AG09309 (cell line): ENCODE measurements at regions not wholly inside any gene's neighbourhood (a gene's known extent, or its start where the extent isn't known, plus 50 kb on each side); places are given as distances from the start of the nearest gene placed in this dataset.

Experiments used
- DNase-seq: peaks from one replicate; pipeline ENCODE4 v3.0.0-alpha.2; 2010; ENCODE audit warnings: low read depth
- H3K4me3 ChIP-seq: 2 replicates; pipeline ENCODE4 v1.5.1; 2011; ENCODE audit warnings: mild to moderate bottlenecking, low read depth, low read length, moderate library complexity; ENCODE audit not compliant: control insufficient read depth
- TF ChIP-seq, protein P1 (sequence below): IDR thresholded peaks from 2 replicates; pipeline ENCODE4 v1.5.1; 2011; ENCODE audit warnings: mild to moderate bottlenecking, low read depth, low read length, inconsistent platforms; ENCODE audit not compliant: insufficient read depth, control insufficient read depth; ENCODE audit errors: missing control alignments

DNA sequence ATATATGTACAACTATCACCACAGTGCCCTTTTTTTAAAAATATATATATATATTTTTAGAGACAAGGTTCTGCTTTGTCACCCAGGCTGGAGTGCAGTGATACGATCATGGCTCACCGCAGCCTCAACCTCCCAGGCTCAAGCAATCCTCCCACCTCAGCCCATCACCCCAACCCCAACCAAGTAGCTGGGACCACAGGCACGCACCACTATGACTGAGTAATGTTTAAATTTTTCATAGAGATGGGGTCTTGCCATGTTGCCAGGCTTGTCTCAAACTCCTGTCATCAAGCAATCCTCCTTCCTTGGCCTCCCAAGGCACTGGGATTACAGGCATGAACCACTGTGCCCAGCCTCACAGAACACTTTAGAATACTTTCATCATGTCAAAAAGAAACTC is 234.9 kb downstream of the SH2D4B start:
- TF ChIP-seq, protein P1, sequence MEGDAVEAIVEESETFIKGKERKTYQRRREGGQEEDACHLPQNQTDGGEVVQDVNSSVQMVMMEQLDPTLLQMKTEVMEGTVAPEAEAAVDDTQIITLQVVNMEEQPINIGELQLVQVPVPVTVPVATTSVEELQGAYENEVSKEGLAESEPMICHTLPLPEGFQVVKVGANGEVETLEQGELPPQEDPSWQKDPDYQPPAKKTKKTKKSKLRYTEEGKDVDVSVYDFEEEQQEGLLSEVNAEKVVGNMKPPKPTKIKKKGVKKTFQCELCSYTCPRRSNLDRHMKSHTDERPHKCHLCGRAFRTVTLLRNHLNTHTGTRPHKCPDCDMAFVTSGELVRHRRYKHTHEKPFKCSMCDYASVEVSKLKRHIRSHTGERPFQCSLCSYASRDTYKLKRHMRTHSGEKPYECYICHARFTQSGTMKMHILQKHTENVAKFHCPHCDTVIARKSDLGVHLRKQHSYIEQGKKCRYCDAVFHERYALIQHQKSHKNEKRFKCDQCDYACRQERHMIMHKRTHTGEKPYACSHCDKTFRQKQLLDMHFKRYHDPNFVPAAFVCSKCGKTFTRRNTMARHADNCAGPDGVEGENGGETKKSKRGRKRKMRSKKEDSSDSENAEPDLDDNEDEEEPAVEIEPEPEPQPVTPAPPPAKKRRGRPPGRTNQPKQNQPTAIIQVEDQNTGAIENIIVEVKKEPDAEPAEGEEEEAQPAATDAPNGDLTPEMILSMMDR, result no peak
- H3K4me3 ChIP-seq, result no peak overlapping the region
- DNase-seq, result no peak

DNA sequence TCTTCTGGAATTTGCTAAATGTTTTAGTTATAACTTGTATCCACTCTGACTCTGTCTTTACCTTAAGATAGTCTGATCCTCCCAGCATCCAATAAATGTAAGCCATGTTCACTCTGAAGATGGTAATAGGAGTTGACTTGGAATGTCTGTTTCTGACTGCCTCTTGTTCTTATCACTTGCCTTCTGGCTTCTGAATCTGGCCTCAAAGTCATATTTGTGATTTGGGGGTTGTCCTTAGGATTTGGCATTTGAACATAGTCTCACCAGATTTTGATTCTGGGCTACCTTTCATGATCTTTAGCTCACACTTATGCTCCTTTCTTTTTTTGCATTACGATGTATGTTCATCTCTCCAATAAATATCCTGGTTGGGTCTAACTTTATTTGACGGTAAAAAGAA is 247.0 kb downstream of the SH2D4B start:
- DNase-seq, result no peak

DNA sequence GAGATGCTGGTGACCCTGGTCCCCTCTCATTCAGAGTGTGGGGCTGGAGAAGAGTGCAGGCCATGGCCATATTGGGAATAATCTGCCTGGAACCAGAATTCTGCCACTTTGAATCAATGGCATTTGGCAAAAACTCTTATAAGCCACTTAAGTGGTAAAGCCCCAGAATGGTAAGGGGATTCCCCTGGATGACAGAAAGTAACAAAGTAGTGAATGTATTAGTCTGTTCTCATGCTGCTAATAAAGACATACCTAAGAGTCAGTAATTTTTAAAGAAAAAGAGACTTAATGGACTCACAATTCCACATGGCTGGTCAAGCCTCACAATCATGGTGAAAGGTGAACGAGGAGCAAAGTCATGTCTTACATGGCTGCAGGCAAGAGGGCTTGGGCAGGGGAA is 248.6 kb downstream of the SH2D4B start:
- DNase-seq, result no peak
- TF ChIP-seq, protein P1, result no peak
- H3K4me3 ChIP-seq, result no peak overlapping the region

More for the DNA sequence above, 247.0 kb downstream of the SH2D4B start:
- TF ChIP-seq, protein P1, result no peak
- no peak overlapping the region for H3K4me3 ChIP-seq

DNA sequence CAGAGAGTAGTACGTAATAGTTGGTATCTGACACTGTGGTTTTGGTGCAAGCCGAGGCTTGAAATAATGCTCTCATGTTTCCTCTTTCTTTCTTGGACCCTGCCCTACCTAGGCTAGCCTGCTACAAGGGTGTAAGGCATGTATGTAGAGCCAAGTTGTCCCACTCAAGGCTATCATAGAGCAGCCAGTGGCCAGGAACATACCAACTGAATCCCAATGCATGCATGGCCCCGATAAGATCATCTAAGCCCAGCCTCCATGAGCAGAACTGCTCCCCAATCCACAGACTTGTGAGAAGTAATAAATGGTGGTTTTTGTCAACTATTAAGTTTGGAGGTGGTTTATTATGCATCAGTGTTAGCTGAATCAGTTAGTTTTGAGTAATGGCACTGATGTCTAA is 250.2 kb downstream of the SH2D4B start:
- no peak overlapping the region for H3K4me3 ChIP-seq
- DNase-seq, result no peak
- TF ChIP-seq, protein P1, result no peak

DNA sequence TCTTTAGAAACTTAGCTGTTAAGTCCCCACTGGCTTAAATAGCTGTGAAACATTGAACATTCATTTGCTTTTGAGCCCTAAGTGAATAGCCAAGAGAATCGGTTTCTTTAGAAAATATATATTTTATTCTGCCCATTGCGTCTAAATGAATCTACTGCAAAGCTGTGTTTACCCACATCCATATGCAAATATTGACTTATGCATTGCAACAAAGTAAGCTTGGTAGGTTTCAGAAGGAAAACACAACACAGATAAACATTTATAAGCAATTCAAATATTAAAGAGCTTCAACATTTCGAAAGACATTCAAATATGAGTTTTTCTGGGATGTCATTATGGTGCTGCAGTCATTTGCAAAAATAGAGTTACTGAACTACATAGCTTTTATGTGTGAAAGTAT is 257.3 kb downstream of the SH2D4B start:
- DNase-seq, result no peak
- no peak overlapping the region for H3K4me3 ChIP-seq
- TF ChIP-seq, protein P1, result no peak

DNA sequence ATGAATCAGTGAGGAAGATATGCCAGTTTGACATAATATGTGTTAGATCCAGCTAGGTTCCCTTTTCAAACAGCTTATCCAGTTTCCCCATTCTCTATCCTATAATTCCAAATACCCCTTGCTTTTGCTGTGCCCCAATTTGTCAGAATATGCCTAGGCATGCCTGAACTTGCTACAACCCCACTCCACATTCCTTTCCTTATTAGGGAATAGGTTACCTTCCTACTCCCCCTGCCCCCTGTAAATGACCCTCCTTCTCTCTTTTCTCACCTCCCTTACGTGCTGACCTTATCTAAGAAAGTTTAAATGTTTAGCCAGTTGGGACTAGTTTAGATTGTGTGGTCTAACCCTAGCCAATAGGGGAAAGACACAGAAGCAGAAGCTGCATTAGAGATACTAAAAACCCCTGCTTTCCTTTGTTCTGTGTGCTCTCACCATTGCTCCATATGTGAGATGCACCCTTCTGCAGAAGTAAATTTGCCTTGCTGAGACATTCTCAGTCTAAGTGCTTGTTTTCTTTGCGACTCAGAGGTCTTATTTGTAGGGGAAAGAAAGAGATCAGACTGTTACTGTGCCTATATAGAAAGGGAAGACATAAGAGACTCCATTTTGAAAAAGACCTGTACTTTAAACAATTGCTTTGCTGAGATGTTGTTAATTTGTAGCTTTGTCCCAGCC is 267.8 kb downstream of the SH2D4B start:
- no peak overlapping the region for H3K4me3 ChIP-seq
- TF ChIP-seq, protein P1, result no peak
- DNase-seq, result no peak
